Suprapubic skin (tissue), 4 donors: ENCODE measurements at regions not wholly inside any gene's neighbourhood (a gene's known extent, or its start where the extent isn't known, plus 50 kb on each side); places are given as distances from the start of the nearest gene placed in this dataset.

Experiments used
- CTCF ChIP-seq, 2 donors: fragments of 200-600 bp in 1 of 2; fragments of 450-650 bp in 1 of 2; sonication (generic) in 1 of 2; IDR thresholded peaks; one replicate each; pipeline ENCODE4 v1.5.1; 2016 to 2019; ENCODE audit warnings: antibody characterized with exemption in 2 of 2, mild to moderate bottlenecking in 1 of 2, moderate library complexity in 1 of 2
- EP300 ChIP-seq: sonication (generic); formaldehyde crosslinking; IDR thresholded peaks from one replicate; pipeline ENCODE4 v1.6.1; 2017; ENCODE audit warnings: antibody characterized with exemption
- POLR2A ChIP-seq, 2 donors: fragments of 450-650 bp; IDR thresholded peaks; one replicate each; pipeline ENCODE4 v1.6.1; 2017; ENCODE audit warnings: antibody characterized with exemption in 2 of 2, mild to moderate bottlenecking in 2 of 2, moderate library complexity in 2 of 2
- POLR2AphosphoS5 ChIP-seq, 3 donors: sonication (generic); formaldehyde crosslinking; IDR thresholded peaks; one replicate each; pipeline ENCODE4 v1.6.1; 2017; ENCODE audit warnings: antibody characterized with exemption in 3 of 3

- TF ChIP-seq POLR2A (IDR thresholded peaks at IDR 0.05) = no peak
- TF ChIP-seq CTCF (IDR thresholded peaks at IDR 0.05) = no peak
- TF ChIP-seq POLR2AphosphoS5 (IDR thresholded peaks at IDR 0.05) = no peak
- TF ChIP-seq EP300 = no peak
Observed at GRCh38 chr3:20256144-20256543, 70.1 kb upstream of the SGO1 start.
